NCI-H1417 (cell line): ENCODE measurements at regions not wholly inside any gene's neighbourhood (a gene's known extent, or its start where the extent isn't known, plus 50 kb on each side); places are given as distances from the start of the nearest gene placed in this dataset.
A peak's percentile ranks its signal among the peaks of the same experiment; 100 is the strongest.

Experiments
- DNase-seq, 3 experiments: peaks; one replicate each; lab custom pipeline; 2025; lab: John Stamatoyannopoulos, UW

GRCh38 chr11:32316858-32317642, 118.3 kb downstream of the WT1 start:
- no peak for DNase-seq

GRCh38 chr11:32317643-32318042, 117.7 kb downstream of the WT1 start:
- no peak for DNase-seq

GRCh38 chr11:32318071-32319055, 117.0 kb downstream of the WT1 start:
- DNase-seq = no peak

GRCh38 chr11:32323814-32324130, 111.6 kb downstream of the WT1 start:
- no peak for DNase-seq

- DNase-seq = no peak
These were observed 110.2 kb downstream of the WT1 start for GRCh38 chr11:32325187-32325586.

- no peak for DNase-seq
These were observed 109.6 kb downstream of the WT1 start for GRCh38 chr11:32325725-32326124.

GRCh38 chr11:32326522-32326921, 108.8 kb downstream of the WT1 start:
- DNase-seq = no peak

GRCh38 chr11:32328392-32328791, 106.9 kb downstream of the WT1 start:
- no peak for DNase-seq

- no peak for DNase-seq
These were observed 104.2 kb downstream of the WT1 start for GRCh38 chr11:32331098-32331497.

GRCh38 chr11:32331792-32332191, 103.5 kb downstream of the WT1 start:
- no peak for DNase-seq

GRCh38 chr11:32332990-32333319, 102.4 kb downstream of the WT1 start:
- no peak for DNase-seq

- DNase-seq = peak in 2 of 3 experiments; percentile 46 to 66
These were observed 101.9 kb downstream of the WT1 start for GRCh38 chr11:32333320-32333991.

- no peak for DNase-seq
These were observed 100.5 kb downstream of the WT1 start for GRCh38 chr11:32334822-32335221.
